Stimulated activated naive CD4-positive, alpha-beta T cell treated with Interleukin-2 at 50 U/mL for 16 hours (primary cell): ENCODE measurements at regions not wholly inside any gene's neighbourhood (a gene's known extent, or its start where the extent isn't known, plus 50 kb on each side); places are given as distances from the start of the nearest gene placed in this dataset.
"Not testable (repeated sequence)": the region's sequence is repeated elsewhere in the genome, so short reads cannot be mapped to it uniquely, and the experiment has no call there.

Experiments used
- DNase-seq: peaks from one replicate; lab custom pipeline; 2025; lab: John Stamatoyannopoulos, UW

DNA sequence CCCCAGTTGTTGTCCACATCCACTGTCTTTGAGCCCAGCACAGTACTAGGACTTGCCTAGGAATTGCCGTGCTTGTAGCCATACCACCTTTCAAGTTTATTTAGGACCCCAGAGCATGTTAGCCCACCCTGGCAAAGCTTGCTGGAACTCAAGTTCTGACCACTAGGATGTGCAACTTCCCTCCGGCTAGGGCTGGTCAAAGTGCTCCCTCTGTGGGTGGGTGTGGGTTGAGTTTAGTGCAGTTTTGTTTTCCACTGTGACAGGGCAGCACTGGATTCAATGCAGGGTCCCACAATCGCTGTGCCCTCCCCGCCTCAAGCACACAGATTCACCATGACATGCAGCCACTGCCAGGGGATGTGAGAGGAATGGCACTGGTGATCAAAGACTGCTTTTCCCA is 96.0 kb downstream of the RASGEF1B start:
- no peak for DNase-seq

DNA sequence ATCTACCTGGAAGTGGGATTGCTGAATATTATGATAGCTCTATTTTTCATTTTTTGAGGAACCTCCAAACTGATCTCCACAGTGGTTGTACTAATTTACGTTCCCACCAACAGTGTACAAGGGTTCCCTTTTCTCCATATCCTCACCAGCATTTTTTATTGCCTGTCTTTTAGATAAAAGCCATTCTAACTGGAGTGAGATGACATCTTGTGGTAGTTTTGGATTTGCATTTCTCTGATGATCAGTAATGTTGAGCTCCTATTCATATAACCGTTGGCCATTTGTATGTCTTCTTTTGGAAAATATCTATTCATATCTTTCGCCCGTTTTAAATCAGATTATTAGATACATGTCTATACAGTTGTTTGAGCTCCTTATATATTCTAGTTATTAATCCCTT is 101.8 kb downstream of the RASGEF1B start:
- DNase-seq, result no peak

DNA sequence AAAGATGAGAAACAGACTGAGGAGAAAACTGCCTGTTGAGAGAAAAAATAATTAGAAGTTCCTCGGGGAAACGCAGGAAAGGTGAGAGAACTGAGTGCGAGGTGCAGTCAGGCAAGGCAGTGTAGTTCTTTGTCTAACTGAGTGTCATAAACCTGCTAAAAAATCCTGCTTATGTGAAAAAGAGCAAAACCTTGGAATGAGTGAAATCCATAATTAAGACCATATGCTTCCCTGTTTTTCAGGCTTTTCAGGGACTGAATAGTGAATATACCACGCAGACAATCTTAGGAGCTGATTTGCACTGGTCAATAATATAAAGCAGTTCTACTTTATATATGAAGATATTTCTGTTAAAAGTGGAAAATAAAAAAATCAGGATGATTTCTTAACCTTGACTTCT is 104.9 kb downstream of the RASGEF1B start:
- no peak for DNase-seq

DNA sequence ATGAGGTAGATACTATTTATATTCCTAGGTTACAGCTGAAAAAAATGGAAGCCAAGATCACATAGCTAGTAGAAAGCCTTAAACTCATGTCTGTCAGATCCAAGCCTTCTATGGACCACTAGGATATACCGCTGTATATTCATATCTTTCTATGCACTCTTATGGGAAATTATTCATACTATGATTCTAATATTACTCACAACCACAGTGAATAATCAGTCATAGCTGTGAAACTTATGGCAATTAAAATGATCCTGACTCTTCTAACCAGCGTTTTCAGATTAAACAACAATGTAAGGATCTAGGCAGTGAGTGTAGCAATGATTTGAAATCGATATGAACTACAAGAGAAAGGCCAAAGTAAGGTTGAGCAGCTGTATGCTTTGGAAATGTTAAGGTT is 111.0 kb downstream of the RASGEF1B start:
- no peak for DNase-seq

DNA sequence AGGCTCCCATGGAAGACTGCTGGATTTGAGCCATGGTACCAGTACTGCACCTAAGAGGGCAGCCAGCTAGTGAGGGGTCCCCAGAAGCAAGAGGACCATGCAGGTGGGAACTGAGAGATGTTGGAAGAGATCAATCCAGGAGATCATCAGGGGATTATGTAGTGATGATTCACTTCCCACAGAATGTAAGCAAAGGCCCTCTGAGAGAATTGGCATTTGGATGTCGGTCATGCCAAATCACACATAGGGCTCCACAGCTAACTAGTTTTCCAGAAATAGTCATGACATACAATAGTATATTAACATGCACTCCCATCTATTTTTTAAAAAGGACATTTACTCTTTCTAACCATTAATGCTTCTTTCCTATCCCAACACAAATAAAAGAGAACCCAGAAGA is 112.5 kb downstream of the RASGEF1B start:
- no peak for DNase-seq

DNA sequence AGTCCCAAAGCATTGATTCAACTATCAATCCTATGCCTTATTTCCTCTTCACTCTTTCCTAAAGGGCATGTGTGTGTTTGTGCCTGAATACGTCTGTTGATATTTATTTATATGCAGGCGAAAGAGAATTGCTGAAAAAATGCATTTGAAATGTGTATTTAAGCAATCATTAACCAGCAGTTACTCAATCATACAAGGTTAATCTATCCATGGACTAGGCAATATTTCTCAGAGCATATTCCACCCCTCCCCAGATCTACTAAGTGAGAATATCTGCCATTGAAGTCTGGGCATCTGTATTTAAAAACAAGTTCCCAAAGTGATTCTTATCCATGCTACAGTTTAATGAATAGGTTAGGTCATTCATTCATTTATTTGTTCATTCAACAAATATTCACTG is 113.6 kb downstream of the RASGEF1B start:
- no peak for DNase-seq

DNA sequence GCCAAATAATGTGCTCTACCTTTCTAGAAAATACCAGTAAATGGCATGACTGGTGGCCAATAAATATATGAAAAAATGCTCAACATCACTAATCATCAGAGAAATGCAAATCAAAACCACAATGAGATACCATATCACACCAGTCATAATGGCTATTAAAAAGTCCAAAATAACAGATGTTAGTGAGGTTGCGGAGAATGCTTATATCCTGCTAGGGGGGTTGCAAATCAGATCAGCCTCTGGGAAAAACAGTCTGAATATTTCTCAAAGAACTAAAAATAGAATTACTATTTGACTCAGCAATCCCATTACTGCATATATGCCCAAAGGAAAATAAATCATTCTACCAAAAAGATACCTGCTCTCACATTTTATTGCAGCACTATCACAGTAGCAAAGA is 115.1 kb downstream of the RASGEF1B start:
- no peak for DNase-seq

DNA sequence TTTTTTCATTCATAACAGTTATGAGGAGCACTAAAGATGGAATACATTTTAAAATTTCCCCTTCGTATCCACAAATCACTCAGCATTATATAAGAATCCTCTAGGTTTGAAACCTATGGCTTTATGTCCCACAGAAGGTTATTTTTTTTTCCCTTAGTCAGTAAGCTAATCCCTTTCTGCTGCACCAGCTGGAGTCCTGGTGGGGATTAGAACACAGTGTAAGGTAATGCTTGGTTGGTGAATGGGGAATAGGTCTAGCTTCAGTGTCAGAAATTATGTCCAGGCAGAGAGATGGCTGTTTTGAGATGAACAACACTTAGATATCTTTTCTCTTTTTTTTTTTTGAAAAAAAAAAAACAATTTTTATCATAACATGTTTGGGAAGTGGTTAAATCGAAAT is 116.6 kb downstream of the RASGEF1B start:
- no peak for DNase-seq

DNA sequence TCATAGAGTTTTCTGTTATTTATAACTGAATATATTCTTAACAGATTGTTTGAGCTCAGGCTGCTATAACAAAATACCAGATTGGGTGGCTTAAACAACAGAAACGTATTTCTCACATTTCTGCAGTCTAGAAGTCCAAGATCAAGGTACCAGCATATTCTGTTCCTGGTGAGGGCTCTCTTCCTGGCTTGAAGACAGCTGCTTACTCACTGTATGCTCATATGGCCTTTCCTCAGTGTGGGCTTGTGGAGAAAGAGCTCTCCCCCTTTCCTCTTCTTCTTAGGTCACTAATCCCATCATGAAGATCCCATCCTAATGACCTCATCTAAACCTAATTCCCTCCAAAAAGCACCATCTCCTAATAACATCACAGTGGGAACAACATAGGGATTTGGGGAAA is 117.8 kb downstream of the RASGEF1B start:
- DNase-seq, result no peak

DNA sequence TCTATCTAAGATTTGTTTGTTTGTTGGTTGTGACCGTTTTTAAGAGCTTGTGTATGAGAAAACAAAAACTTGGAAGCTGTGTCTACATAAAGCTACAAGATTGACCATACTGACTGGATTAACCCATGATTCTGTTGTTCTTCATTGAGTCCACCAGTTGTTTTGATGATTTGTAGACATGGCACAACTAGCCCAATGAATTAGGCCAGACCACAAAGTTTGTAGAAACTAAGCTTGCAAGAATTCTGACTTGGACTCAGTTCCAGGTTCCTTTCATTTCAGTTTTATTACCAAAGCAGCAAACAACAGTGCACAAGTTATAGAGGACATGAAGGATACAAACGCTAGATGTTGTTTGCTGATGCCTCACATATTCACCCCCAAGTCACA is 119.3 kb downstream of the RASGEF1B start:
- no peak for DNase-seq

DNA sequence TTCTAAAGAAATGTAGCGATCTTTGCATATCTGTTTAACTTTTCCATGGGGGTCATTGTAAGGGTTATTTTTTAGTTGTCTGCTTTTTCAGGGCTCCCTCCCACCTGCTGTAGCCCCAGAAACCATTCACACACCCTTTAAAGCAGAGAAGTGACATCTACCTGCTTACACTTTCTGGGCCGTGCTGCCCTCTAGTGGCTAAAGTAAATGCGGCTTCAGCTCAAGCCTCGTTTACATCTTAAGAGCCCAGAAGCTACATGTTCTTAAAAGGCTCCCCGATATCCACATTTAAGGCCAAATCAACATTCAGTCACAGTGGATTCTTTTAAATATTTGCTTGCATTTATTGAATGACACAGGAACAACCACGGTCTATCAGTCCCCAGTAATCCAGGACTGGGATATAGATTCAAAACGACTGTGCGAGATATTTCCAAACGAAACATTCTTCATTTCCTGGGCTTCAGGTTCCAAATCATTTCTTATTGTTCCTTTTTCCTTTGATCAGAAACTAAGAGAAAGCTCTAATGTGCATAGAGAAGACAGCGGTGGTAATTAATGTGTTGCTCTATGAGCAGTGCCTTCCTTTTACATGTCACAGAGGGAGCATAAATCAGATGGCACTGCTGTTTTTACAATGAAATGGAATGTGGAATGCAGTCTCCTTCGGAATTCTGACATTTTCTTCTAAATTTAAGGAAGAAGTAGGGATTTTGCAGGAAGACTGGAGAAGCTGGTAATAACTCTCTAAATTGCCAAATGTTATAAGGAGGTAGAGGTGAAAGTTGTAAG is 119.9 kb downstream of the RASGEF1B start:
- DNase-seq, result peak; percentile 55

DNA sequence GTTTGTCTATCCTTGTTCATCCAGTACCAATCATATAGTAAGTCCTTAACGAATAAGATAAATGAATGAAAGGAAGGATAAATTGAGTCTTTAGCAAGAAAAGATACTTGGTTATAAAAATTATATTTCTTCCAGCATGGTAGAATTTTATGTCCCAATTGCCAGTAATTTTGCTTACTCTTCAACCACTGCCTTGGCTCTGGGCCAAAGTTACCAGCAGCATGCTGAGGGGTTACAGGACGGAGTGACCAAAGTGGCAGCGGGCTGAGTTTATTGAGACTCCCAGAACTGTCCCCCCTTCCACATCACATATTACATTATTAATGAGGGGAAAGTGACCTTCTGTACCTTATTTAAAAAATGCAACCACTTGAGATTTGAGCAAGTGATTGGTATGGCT is 121.7 kb downstream of the RASGEF1B start:
- no peak for DNase-seq

DNA sequence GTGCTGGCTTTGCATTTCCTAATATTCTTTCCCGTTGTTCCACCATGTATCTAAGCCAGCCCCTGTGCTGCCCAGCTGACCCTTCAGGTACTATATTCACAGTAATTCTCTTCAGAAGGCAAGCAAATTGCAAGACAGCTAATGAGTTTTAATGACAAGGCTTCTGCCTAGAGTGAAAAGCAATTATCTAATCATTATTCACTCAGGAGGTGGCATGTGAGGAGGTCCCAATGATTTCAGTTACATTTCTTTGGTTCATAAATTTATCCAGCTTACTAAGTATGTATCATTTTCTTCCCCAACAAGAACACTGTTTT is 123.0 kb downstream of the RASGEF1B start:
- no peak for DNase-seq

DNA sequence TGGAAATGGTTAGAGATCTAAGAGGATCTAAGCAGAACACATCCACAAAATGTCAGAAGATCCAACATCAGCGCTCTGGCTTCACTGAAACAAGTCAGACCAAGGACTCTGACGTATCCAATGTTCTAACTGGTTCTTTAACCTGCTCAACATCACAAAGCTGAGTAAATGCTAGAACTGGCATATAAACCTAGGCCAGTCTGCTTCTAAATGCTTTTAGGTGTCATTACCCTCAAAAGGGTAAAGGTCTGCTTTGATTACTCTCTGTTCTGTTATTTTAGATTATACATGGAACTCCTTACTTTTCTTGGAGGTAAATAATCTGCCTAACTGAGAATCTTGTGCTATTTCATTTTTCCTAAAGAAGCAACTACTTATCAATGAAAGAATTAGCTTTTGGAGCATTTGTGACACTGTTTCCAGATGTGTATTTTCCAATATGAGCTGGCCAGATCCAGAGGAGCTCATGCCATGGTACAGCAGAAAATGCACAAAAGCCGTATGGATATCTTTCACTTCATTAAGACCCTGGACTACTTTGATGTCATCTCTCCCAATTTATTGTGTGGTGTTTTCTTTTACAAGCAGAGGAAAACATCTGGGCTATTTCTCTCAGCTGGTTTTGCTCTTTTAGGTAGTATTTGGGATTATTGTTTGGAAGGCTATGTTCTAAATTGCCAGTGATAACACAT is 123.5 kb downstream of the RASGEF1B start:
- DNase-seq, result no peak

DNA sequence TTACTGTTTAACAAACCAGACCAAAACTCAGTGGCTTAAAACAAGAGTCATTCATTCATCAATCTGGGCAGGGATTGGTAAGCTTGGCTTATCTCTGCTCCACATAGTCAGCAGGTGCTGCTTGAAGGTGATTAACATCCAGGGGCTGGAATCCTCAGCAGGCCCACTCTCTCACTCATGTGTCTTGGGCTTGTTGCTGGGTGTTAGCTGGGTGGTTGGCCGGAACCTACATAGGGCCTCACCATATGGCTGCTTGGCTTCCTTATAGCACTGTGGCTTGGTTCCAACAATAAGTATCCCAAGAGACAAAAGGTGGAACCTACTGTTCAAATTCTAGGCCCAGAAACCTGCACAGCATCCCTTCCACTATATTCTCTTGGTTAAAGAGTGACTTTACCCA is 125.0 kb downstream of the RASGEF1B start:
- DNase-seq, result no peak

DNA sequence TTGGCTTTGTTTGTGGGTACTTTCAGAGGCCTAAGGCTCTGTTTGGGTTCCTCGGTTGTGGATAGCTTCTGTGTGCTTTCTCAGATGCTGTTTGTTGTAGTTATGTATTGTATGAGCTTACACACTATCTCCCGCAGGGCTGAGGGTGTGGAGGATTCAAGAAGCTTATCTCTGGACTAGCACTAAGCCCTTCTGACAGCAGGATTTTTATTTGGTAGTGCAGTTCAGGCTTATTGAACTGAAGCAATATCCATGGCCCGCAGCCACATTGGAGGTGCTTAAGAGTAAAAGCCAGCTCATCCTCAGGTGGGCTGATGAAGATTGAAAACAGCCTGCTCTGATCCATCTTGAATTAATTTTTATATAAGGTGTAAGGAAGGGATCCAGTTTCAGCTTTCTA is 128.2 kb downstream of the RASGEF1B start:
- DNase-seq, result no peak

DNA sequence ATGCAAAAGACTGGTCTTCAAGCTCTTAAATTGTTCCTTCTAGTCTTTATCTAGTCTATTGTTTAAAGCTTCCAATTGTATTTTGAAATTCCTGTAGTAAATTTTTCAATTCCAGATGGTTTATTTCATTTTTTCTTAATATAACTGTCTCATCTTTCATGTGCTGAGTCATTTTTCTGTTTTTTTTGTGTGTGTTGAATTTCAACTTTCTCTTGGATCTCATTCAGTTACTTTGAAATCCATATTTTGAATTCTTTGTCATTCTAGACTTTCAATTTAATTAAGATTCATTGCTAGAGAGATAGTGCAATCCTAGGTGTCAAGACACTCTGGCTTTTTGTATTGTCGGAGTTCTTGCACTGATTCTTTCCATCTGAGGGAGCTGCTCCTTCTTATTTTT is 128.0 kb upstream of the PRKG2 start:
- no peak for DNase-seq

DNA sequence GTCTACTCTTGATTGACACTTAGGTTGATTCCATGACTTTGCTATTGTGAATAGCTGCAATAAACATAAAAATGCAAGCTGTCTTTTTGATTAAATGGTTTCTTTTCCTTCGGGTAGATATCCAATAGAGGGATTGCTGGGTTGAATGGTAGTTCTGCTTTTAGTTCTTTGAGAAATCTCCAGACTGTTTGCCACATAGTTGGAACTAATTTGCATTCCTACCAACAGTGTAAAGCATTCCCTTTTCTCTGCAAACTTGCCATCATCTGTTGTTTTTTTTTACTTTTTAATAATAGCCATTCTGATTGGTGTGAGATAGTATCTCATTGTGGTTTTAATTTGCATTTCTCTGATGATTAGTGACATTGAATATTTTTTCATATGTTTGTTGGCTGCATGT is 122.2 kb upstream of the PRKG2 start:
- no peak for DNase-seq

DNA sequence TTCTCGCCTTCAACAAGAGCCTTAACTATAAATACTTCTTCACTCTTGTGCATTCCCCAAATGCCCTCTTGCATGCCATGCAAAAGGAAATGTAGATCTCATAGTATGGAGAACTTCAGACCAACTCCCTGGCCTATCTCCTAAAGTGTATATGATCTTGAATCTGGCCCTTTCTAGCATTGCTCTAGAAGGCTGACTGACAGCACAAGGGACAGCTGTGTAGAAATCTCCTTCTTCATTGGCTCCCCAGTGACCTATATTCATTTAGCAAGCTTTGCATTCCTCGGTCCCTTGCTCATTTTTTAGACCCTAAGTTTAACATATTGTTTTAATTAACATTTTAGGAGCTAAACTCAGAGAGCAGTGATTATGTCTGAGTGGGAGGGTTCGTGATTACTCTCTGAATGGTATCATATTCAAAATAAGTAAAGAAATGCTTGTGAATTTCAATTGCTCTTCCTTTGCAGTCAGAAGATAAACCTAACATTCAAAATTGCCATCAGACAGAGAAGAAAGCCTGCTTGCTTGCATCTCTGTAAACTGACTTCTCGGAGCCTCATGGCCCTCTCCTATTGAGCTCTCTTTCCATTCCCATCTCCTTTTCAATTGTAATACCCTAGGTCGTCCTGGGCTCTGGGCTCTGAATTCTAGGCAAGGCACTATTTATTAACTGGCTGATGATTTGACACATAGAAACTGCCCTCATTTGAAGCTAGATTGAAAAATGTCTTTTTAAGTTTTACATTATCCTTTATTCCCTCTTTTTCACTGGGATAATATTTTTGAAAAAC is 120.3 kb upstream of the PRKG2 start:
- DNase-seq, result no peak

DNA sequence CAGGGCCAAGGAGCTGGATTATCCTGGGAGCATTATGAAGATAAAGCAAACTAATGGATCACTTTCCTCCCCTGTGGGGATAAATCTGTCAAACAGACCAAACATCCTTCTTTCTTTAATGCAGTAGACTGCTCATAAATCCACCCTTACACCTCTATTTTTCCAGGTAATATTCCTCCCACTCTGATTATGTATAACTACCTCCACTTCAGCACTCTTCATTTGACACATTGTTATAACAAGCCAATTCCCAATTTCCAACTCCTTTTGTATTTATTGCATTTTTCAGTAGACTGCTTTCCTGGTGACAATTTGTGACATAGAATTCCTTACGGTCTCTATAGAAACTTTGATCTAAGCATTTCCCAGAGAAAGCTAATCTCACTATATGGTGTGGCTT is 115.0 kb upstream of the PRKG2 start:
- no peak for DNase-seq

DNA sequence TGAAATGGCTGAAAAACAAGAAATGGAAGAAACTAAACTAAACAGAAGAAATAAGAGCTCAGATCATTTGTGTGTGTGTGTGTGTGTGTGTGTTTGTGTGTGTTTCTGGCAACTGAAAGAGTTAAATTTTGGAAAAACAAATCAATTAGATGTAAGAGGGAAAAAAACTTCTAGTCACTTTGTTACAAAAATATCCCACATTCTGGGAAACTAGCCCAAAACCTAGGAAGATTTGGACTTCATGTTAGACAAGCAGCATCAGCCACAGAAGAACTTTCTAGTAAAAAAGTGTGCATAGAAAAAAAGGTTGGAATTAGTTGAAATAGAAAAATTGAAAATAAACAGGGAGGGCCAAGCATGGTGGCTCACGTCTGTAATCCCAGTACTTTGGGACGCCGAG is 111.6 kb upstream of the PRKG2 start:
- DNase-seq, result no peak

DNA sequence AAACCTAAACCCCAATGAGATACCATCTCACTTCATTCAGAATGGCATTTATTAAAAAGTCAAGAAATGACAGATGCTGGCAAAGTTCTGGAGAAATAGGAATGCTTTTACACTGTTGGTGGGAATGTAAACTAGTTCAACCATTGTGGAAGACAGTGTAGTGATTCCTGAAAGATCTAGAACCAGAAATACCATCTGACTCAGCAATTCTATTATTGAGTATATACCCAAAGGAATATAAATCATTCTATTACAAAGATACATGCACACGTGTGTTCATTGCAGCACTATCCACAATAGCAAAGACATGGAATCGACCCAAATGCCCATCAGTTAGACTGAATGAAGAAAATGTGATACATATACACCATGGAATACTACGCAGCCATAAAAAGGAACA is 109.6 kb upstream of the PRKG2 start:
- not testable (repeated sequence) for DNase-seq

DNA sequence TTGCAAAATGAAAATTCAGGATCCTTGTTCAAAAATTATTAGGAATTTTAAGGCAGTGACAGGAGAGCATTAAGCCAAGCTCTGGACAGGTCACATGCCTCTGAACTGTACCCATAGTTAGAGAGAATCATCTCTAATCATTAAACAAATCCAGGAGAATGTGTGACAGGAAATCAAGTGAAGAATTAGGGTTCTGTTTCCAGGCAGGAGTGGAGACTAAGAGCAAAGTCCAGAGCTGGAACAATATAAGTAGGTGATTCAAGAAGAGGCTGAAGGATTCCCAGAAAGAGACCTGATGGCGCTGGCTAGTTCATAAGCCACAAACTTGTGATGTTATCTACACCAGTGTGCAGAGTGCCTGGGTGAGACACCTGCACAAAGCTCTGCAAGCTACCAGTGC is 104.6 kb upstream of the PRKG2 start:
- no peak for DNase-seq
